HepG2 (cell line): ENCODE measurements at regions not wholly inside any gene's neighbourhood (a gene's known extent, or its start where the extent isn't known, plus 50 kb on each side); places are given as distances from the start of the nearest gene placed in this dataset.

Source experiments
- ATAC-seq: fragments of 200-7000 bp; cut with Tn5 transposase; 3 replicates; pipeline ENCODE4 v1.9.1; 2020; ENCODE audit warnings: mild to moderate bottlenecking, moderate library complexity
- BruUV-seq: library from RNA; stranded (reverse); fragments of 400-500 nt; replicated peaks from 2 replicates; lab custom pipeline; 2021; lab: Mats Ljungman, UMichigan
- CTCF ChIA-PET: fragments of 300-600 bp; formaldehyde crosslinking; extraction: SDS; loops from one replicate; lab custom pipeline; 2021; ENCODE audit warnings: low total read pairs, inconsistent platforms, low intra/inter-chr PET ratio; lab: Yijun Ruan, JAX
- POLR2A ChIA-PET: fragments of 350-600 bp; sonication (Branson Sonifier 250); formaldehyde crosslinking; loops from one replicate; lab custom pipeline; 2020; ENCODE audit warnings: antibody characterized with exemption, inconsistent platforms; lab: Yijun Ruan, JAX
- DNase-seq: peaks from one replicate; pipeline ENCODE4 v3.0.0-alpha.2; 2015; ENCODE audit warnings: low spot score
- FAIRE-seq: peaks from 3 replicates; lab custom pipeline; 2011; peaks lifted over from hg19 to GRCh38; lab: Jason Lieb, UNC
- H2AFZ ChIP-seq: one replicate; pipeline ENCODE4 v1.6.1; 2011; ENCODE audit warnings: low read length, inconsistent platforms
- H3K27ac ChIP-seq: fragments of 300-600 bp; 3 replicates; pipeline ENCODE4 v1.8.0; 2011; ENCODE audit warnings: mixed run types, mild to moderate bottlenecking, mixed read lengths, low read length, inconsistent platforms; ENCODE audit not compliant: insufficient read depth; ENCODE audit errors: extremely low read length
- H3K27me3 ChIP-seq, 2 experiments: fragments of 200-600 bp in 1 of 2; 2 replicates in 1 of 2; 3 replicates in 1 of 2; pipeline versions ENCODE4 v1.6.0 to v1.8.0; 2011; ENCODE audit warnings: low read length in 2 of 2, mild to moderate bottlenecking in 2 of 2, moderate library complexity in 2 of 2, inconsistent platforms in 1 of 2; ENCODE audit not compliant: insufficient read depth in 2 of 2, control insufficient read depth in 1 of 2
- H3K36me3 ChIP-seq, 2 experiments: fragments of 200-600 bp in 1 of 2; replicated peaks in 1 of 2; 2 replicates in 1 of 2; 3 replicates in 1 of 2; pipeline versions ENCODE4 v1.5.1 to v1.8.0; 2011; ENCODE audit warnings: low read length in 2 of 2, inconsistent platforms in 1 of 2; ENCODE audit not compliant: insufficient read depth in 2 of 2, control insufficient read depth in 1 of 2
- H3K4me1 ChIP-seq: 2 replicates; pipeline ENCODE4 v1.5.1; 2012; ENCODE audit warnings: low read length, inconsistent platforms; ENCODE audit not compliant: insufficient read depth
- H3K4me2 ChIP-seq: 2 replicates; pipeline ENCODE4 v1.6.0; 2011; ENCODE audit warnings: low read depth, low read length, inconsistent platforms
- H3K4me3 ChIP-seq, 3 experiments: fragments of 200-600 bp in 1 of 3; sonication (generic), shearing (Covaris generic) in 1 of 3; replicated peaks in 1 of 3; 2 replicates each; pipeline ENCODE4 v1.5.1; 2011 to 2016; ENCODE audit warnings: low read length in 3 of 3, inconsistent platforms in 2 of 3, low read depth in 2 of 3, mild to moderate bottlenecking in 2 of 3, control low read depth in 1 of 3, mixed read lengths in 1 of 3; ENCODE audit not compliant: insufficient read depth in 1 of 3
- H3K79me2 ChIP-seq: one replicate; pipeline ENCODE4 v1.6.1; 2011; ENCODE audit warnings: low read length, inconsistent platforms; ENCODE audit not compliant: insufficient read depth
- H3K9ac ChIP-seq: 2 replicates; pipeline ENCODE4 v1.6.0; 2011; ENCODE audit warnings: mild to moderate bottlenecking, low read depth, low read length, inconsistent platforms; ENCODE audit not compliant: insufficient read depth
- H3K9me3 ChIP-seq: 2 replicates; pipeline ENCODE4 v1.5.1; 2012; ENCODE audit warnings: mild to moderate bottlenecking, low read length
- H4K20me1 ChIP-seq: 2 replicates; pipeline ENCODE4 v1.6.0; 2011; ENCODE audit warnings: inconsistent platforms, mild to moderate bottlenecking, low read length, moderate library complexity; ENCODE audit not compliant: insufficient read depth
- CENPX ChIP-seq: sonication (generic); formaldehyde crosslinking; IDR thresholded peaks from 2 replicates; pipeline ENCODE4 v1.9.0; 2021; ENCODE audit warnings: mild to moderate bottlenecking, missing genetic modification reagents, moderate library complexity
- CREB1 ChIP-seq, 2 experiments: fragments of 450-650 bp in 1 of 2; IDR thresholded peaks; 2 replicates each; pipeline ENCODE4 v1.6.1; 2016 to 2017; ENCODE audit warnings: control low read depth in 1 of 2, mild to moderate bottlenecking in 1 of 2, missing compliant biosample characterization in 1 of 2, missing genetic modification characterization in 1 of 2
- ETV6 ChIP-seq: sonication (generic); formaldehyde crosslinking; conservative IDR thresholded peaks from 2 replicates; pipeline ENCODE4 v1.4.0; 2020; ENCODE audit warnings: missing genetic modification reagents
- HES4 ChIP-seq: sonication (generic); formaldehyde crosslinking; IDR thresholded peaks from 2 replicates; pipeline ENCODE4 v1.9.0; 2021; ENCODE audit warnings: mild to moderate bottlenecking, missing genetic modification reagents, borderline replicate concordance
- PAWR ChIP-seq: sonication (generic); formaldehyde crosslinking; IDR thresholded peaks from 2 replicates; pipeline ENCODE4 v1.4.0; 2020; ENCODE audit warnings: missing genetic modification reagents, mild to moderate bottlenecking, borderline replicate concordance
- RARG ChIP-seq: sonication (generic); formaldehyde crosslinking; IDR thresholded peaks from 2 replicates; pipeline ENCODE4 v1.4.0; 2020; ENCODE audit warnings: low read depth, mild to moderate bottlenecking, missing genetic modification reagents
- SALL1 ChIP-seq: sonication (generic); formaldehyde crosslinking; IDR thresholded peaks from 2 replicates; pipeline ENCODE4 v1.8.0; 2022; ENCODE audit warnings: mild to moderate bottlenecking, missing genetic modification reagents
- SMC3 ChIP-seq: IDR thresholded peaks from 2 replicates; pipeline ENCODE4 v1.6.1; 2011; ENCODE audit warnings: low read length, improper control_type of control experiment
- STAG1 ChIP-seq: sonication (generic); formaldehyde crosslinking; IDR thresholded peaks from 2 replicates; pipeline ENCODE4 v1.4.0; 2020; ENCODE audit warnings: missing genetic modification reagents
- U2AF2 ChIP-seq: fragments of 200-400 bp; formaldehyde crosslinking; IDR thresholded peaks from 2 replicates; pipeline ENCODE4 v1.6.1; 2017; ENCODE audit warnings: low read depth, mild to moderate bottlenecking, low read length
- ZFP36L2 ChIP-seq: sonication (generic); formaldehyde crosslinking; IDR thresholded peaks from 2 replicates; pipeline ENCODE4 v1.4.0; 2020; ENCODE audit warnings: missing genetic modification reagents
- ZNF101 ChIP-seq: sonication (generic); formaldehyde crosslinking; IDR thresholded peaks from 2 replicates; pipeline ENCODE4 v1.4.0; 2020; ENCODE audit warnings: mild to moderate bottlenecking, low read depth, missing genetic modification reagents, borderline replicate concordance
- ZNF3 ChIP-seq: IDR thresholded peaks from 2 replicates; pipeline ENCODE4 v1.7.0; 2017; ENCODE audit warnings: inconsistent platforms
- ZNF335 ChIP-seq: sonication (generic); formaldehyde crosslinking; IDR thresholded peaks from 2 replicates; pipeline ENCODE4 v1.4.0; 2020; ENCODE audit warnings: missing genetic modification reagents
- ZNF674 ChIP-seq: sonication (generic); formaldehyde crosslinking; IDR thresholded peaks from 2 replicates; pipeline ENCODE4 v1.5.0; 2020; ENCODE audit warnings: low read depth, mild to moderate bottlenecking, missing genetic modification reagents
- WGBS: methylation state at CpG from one replicate; pipeline ENCODE4 v1.1.6; 2017; ENCODE audit warnings: low lambda C conversion rate; 5-methylcytosine and 5-hydroxymethylcytosine counted together
- in situ Hi-C: cut with HindIII; loops from 2 replicates; pipeline ENCODE4 v1.10.0; 2017; ENCODE audit warnings: low pct_unique_long_range_greater_than_20kb; ENCODE audit not compliant: extremely low pct_ligation_motif_present
- intact Hi-C: fragments of 100-400 bp; cut with micrococcal nuclease; formaldehyde crosslinking; loops from one replicate; pipeline ENCODE4 v1.10.0; 2022; ENCODE audit not compliant: unreplicated experiment
- TF ChIP-seq, protein P1 (sequence below): sonication (generic); formaldehyde crosslinking; IDR thresholded peaks from 2 replicates; pipeline ENCODE4 v1.5.0; 2020; ENCODE audit warnings: mild to moderate bottlenecking, missing genetic modification reagents, moderate library complexity
- TF ChIP-seq, protein P2 (sequence below): sonication (generic); formaldehyde crosslinking; IDR thresholded peaks from 2 replicates; pipeline ENCODE4 v1.9.0; 2021; ENCODE audit warnings: missing genetic modification reagents, borderline replicate concordance
- TF ChIP-seq, protein P3 (sequence below): sonication (generic); formaldehyde crosslinking; IDR thresholded peaks from 2 replicates; pipeline ENCODE4 v1.4.0; 2020; ENCODE audit warnings: missing genetic modification reagents
- TF ChIP-seq, protein P4 (sequence below): sonication (generic); formaldehyde crosslinking; IDR thresholded peaks from 2 replicates; pipeline ENCODE4 v1.4.0; 2020; ENCODE audit warnings: mild to moderate bottlenecking, missing genetic modification reagents

DNA sequence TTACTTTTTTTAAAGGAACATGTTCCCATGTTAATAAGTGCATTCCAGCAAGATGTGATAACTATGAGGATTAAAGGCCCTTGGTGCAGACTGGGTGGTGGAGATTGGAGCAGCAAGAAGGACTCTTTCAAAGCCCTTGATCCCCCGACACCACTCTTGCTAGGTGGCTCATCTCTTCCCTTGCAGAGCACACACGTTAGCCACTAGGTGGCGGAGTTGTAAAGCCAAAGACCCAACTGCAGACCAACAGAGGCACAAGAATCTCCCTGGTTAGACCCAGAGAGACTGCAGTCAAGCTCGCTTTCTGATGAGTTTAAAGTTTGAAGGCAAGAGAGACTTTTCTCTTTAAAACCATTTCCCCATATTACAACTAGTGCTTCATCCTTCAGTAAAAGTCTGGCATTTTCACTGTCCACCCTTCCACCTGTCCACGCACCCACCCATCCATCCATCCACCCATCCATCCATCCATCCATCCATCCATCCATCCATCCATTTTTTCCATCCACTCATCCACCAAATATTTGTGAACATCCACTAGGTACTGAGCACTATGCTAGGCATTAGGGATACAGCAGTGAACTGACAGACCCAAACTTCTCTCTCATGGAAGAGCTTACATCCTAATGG is 226.9 kb downstream of the MSX2 start:
- peak; percentile 83 for FAIRE-seq
- CTCF ChIA-PET = interaction anchor here (1.4 to 2.2 kb wide), 5 partner anchors 509 to 768 kb away, joined by 4 to 15 read pairs (median 7); no protein-coding TSS in a partner anchor
- H3K9ac ChIP-seq = no peak overlapping the region
- no peak overlapping the region for H3K4me3 ChIP-seq
- H3K79me2 ChIP-seq = no peaks in the 10 kb centered on the region
- no peaks in the 10 kb centered on the region for H3K9me3 ChIP-seq
- 12% methylated on average over 5 of the region's 5 CpGs for WGBS
- H3K4me2 ChIP-seq = no peak overlapping the region
- H3K36me3 ChIP-seq = no peaks in the 10 kb centered on the region
- in situ Hi-C loops (loop anchor here (5.0 kb wide), 2 partner anchors 506 to 766 kb away; no protein-coding TSS in a partner anchor), intact Hi-C loops (loop anchor here (5.0 kb wide), 1 partner anchor 511 kb away; no protein-coding TSS in a partner anchor)
- H4K20me1 ChIP-seq = no peaks in the 10 kb centered on the region
- ATAC-seq = peak; percentile 93
- H3K27me3 ChIP-seq = no peaks in the 10 kb centered on the region
- no peak overlapping the region for H3K27ac ChIP-seq
- BruUV-seq = no TSS peak
- POLR2A ChIA-PET = no interaction called here
- H3K4me1 ChIP-seq = no peaks in the 10 kb centered on the region
- no peak overlapping the region for H2AFZ ChIP-seq
- DNase-seq = peak; percentile 71
- TF ChIP-seq RARG (CRISPR knock-in tag) = no peak
- TF ChIP-seq SALL1 (CRISPR knock-in tag) = 0 out of 2 replicates have a peak, but pooled peaks have one; percentile 11
- TF ChIP-seq STAG1 = peak; percentile 92
- no peak for TF ChIP-seq CENPX
- no peak for TF ChIP-seq CREB1 (IDR thresholded peaks at IDR 0.05)
- TF ChIP-seq CREB1 (CRISPR knock-in tag; IDR thresholded peaks at IDR 0.05) = no peak
- TF ChIP-seq SMC3 = peak; percentile 87
- TF ChIP-seq, protein P1, sequence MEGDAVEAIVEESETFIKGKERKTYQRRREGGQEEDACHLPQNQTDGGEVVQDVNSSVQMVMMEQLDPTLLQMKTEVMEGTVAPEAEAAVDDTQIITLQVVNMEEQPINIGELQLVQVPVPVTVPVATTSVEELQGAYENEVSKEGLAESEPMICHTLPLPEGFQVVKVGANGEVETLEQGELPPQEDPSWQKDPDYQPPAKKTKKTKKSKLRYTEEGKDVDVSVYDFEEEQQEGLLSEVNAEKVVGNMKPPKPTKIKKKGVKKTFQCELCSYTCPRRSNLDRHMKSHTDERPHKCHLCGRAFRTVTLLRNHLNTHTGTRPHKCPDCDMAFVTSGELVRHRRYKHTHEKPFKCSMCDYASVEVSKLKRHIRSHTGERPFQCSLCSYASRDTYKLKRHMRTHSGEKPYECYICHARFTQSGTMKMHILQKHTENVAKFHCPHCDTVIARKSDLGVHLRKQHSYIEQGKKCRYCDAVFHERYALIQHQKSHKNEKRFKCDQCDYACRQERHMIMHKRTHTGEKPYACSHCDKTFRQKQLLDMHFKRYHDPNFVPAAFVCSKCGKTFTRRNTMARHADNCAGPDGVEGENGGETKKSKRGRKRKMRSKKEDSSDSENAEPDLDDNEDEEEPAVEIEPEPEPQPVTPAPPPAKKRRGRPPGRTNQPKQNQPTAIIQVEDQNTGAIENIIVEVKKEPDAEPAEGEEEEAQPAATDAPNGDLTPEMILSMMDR (CRISPR knock-in tag) = peak; percentile 86
- no peak for TF ChIP-seq ZNF3 (CRISPR knock-in tag)
- TF ChIP-seq PAWR (CRISPR knock-in tag) = no peak
- TF ChIP-seq U2AF2 = no peak
- TF ChIP-seq, protein P2, sequence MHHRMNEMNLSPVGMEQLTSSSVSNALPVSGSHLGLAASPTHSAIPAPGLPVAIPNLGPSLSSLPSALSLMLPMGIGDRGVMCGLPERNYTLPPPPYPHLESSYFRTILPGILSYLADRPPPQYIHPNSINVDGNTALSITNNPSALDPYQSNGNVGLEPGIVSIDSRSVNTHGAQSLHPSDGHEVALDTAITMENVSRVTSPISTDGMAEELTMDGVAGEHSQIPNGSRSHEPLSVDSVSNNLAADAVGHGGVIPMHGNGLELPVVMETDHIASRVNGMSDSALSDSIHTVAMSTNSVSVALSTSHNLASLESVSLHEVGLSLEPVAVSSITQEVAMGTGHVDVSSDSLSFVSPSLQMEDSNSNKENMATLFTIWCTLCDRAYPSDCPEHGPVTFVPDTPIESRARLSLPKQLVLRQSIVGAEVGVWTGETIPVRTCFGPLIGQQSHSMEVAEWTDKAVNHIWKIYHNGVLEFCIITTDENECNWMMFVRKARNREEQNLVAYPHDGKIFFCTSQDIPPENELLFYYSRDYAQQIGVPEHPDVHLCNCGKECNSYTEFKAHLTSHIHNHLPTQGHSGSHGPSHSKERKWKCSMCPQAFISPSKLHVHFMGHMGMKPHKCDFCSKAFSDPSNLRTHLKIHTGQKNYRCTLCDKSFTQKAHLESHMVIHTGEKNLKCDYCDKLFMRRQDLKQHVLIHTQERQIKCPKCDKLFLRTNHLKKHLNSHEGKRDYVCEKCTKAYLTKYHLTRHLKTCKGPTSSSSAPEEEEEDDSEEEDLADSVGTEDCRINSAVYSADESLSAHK (CRISPR knock-in tag) = no peak
- no peak for TF ChIP-seq ETV6
- TF ChIP-seq, protein P3, sequence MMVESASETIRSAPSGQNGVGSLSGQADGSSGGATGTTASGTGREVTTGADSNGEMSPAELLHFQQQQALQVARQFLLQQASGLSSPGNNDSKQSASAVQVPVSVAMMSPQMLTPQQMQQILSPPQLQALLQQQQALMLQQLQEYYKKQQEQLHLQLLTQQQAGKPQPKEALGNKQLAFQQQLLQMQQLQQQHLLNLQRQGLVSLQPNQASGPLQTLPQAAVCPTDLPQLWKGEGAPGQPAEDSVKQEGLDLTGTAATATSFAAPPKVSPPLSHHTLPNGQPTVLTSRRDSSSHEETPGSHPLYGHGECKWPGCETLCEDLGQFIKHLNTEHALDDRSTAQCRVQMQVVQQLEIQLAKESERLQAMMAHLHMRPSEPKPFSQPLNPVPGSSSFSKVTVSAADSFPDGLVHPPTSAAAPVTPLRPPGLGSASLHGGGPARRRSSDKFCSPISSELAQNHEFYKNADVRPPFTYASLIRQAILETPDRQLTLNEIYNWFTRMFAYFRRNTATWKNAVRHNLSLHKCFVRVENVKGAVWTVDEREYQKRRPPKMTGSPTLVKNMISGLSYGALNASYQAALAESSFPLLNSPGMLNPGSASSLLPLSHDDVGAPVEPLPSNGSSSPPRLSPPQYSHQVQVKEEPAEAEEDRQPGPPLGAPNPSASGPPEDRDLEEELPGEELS (CRISPR knock-in tag) = no peak
- no peak for TF ChIP-seq ZNF335 (CRISPR knock-in tag)
- TF ChIP-seq HES4 (CRISPR knock-in tag) = no peak
- TF ChIP-seq ZNF674 (CRISPR knock-in tag) = no peak
- TF ChIP-seq, protein P4, sequence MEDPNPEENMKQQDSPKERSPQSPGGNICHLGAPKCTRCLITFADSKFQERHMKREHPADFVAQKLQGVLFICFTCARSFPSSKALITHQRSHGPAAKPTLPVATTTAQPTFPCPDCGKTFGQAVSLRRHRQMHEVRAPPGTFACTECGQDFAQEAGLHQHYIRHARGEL (CRISPR knock-in tag) = no peak
- no peak for TF ChIP-seq ZNF101 (CRISPR knock-in tag)
- no peak for TF ChIP-seq ZFP36L2
